Vagina (tissue), 2 donors: ENCODE measurements at regions not wholly inside any gene's neighbourhood (a gene's known extent, or its start where the extent isn't known, plus 50 kb on each side); places are given as distances from the start of the nearest gene placed in this dataset.

Experiments used
- DNase-seq, 2 donors: peaks; one replicate each; pipeline ENCODE4 v3.0.0-alpha.2; 2017; ENCODE audit errors: extremely low spot score in 2 of 2
- H3K27ac ChIP-seq: fragments of 200-600 bp; sonication (generic); one replicate; pipeline ENCODE4 v1.5.1; 2019
- H3K27me3 ChIP-seq: fragments of 200-600 bp; sonication (generic); one replicate; pipeline ENCODE4 v1.5.1; 2019
- H3K36me3 ChIP-seq, 2 donors: fragments of 200-600 bp; sonication (generic); one replicate each; pipeline ENCODE4 v1.5.1; 2017 to 2019
- H3K4me1 ChIP-seq: fragments of 200-600 bp; sonication (generic); one replicate; pipeline ENCODE4 v1.5.1; 2019
- H3K4me3 ChIP-seq, 2 donors: fragments of 200-600 bp; sonication (generic); 1 replicate in 1 of 2; 2 replicates in 1 of 2; pipeline ENCODE4 v1.5.1; 2016 to 2019
- H3K9me3 ChIP-seq: fragments of 200-600 bp; sonication (generic); one replicate; pipeline ENCODE4 v1.5.1; 2019
- CTCF ChIP-seq, 3 experiments: fragments of 450-650 bp in 2 of 3; fragments of 200-600 bp in 1 of 3; sonication (generic) in 1 of 3; IDR thresholded peaks; one replicate each; pipeline ENCODE4 v1.5.1; 2017 to 2019; ENCODE audit warnings: antibody characterized with exemption in 3 of 3, mild to moderate bottlenecking in 2 of 3, moderate library complexity in 2 of 3
- POLR2A ChIP-seq, 2 donors: fragments of 450-650 bp; IDR thresholded peaks; one replicate each; pipeline ENCODE4 v1.6.1; 2017; ENCODE audit warnings: antibody characterized with exemption in 2 of 2, mild to moderate bottlenecking in 2 of 2, moderate library complexity in 2 of 2
- POLR2AphosphoS5 ChIP-seq, 2 donors: sonication (generic); formaldehyde crosslinking; IDR thresholded peaks; one replicate each; pipeline ENCODE4 v1.9.0; 2017; ENCODE audit warnings: antibody characterized with exemption in 2 of 2, mild to moderate bottlenecking in 2 of 2, low read depth in 1 of 2; ENCODE audit not compliant: insufficient read depth in 1 of 2
- intact Hi-C: fragments of 100-400 bp; cut with DNase I; formaldehyde crosslinking; loops from one replicate; pipeline ENCODE4 v1.15.1; 2023

DNA sequence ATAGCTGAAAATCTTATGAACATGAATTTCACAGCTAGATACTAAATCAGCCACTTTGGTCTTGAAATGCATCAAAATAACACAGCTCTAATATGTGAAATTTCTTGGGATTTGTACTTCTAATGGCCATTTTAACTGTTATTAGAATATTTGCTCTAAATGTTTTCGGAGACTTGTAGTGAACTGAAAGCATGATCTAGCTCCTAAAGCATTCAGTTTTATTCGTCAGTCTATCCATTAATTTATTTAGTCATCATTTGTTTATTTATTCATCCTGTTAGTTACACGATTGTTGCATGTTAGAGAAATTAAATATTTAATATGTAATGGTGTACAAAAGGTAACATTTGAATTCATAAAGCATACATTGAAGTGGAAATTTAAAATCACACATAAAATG lies 1132.7 kb downstream of the SLITRK1 start:
- TF ChIP-seq POLR2A (IDR thresholded peaks at IDR 0.05) (no peak), POLR2AphosphoS5 (IDR thresholded peaks at IDR 0.05; ENCODE audit: insufficient read depth in 1 of 2, low read depth in 1 of 2) (no peak), CTCF (IDR thresholded peaks at IDR 0.05) (no peak)
- H3K27ac ChIP-seq: no peak overlapping the region
- intact Hi-C loops: no loop called here

GRCh38 chr13:82747958-82748357 lies 1134.3 kb downstream of the SLITRK1 start:
- Histone ChIP-seq H3K27ac (no peak overlapping the region), H3K36me3 (no peaks in the 10 kb centered on the region), H3K27me3 (no peaks in the 10 kb centered on the region), H3K4me1 (no peaks in the 10 kb centered on the region), H3K9me3 (no peaks in the 10 kb centered on the region), H3K4me3 (no peak overlapping the region)
- TF ChIP-seq POLR2AphosphoS5 (IDR thresholded peaks at IDR 0.05; ENCODE audit: insufficient read depth in 1 of 2, low read depth in 1 of 2): no peak
- no peak for TF ChIP-seq POLR2A (IDR thresholded peaks at IDR 0.05)
- no peak for TF ChIP-seq CTCF (IDR thresholded peaks at IDR 0.05)
- intact Hi-C loops: no loop called here
- no peak for DNase-seq

More for the DNA sequence above, 1132.7 kb downstream of the SLITRK1 start:
- Histone ChIP-seq H3K27me3 (no peaks in the 10 kb centered on the region), H3K4me3 (no peak overlapping the region), H3K9me3 (no peaks in the 10 kb centered on the region), H3K36me3 (no peaks in the 10 kb centered on the region), H3K4me1 (no peaks in the 10 kb centered on the region)
- DNase-seq: no peak

DNA sequence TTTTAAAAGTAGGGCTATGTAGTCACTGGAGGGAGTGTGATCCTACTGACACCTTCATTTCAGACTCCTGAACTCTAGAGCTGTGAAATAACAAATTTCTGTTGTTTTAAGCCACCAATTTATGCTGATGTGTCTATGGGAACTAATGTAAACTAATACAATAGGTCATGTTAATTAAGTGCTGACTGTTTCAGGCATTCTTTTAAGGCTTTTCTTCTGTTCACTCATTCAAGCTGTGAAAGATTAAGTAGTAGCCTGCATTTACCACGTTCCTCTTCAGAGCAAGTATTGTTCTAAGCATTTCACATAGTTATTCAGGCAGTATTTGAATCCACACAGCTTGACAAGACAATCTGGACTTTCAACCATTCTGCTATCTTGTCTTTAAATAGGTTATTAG lies 1135.0 kb downstream of the SLITRK1 start:
- no peak for TF ChIP-seq POLR2AphosphoS5 (IDR thresholded peaks at IDR 0.05; ENCODE audit: insufficient read depth in 1 of 2, low read depth in 1 of 2)
- TF ChIP-seq POLR2A (IDR thresholded peaks at IDR 0.05): no peak
- TF ChIP-seq CTCF (IDR thresholded peaks at IDR 0.05): no peak
- no peaks in the 10 kb centered on the region for H3K9me3 ChIP-seq
- H3K36me3 ChIP-seq: no peaks in the 10 kb centered on the region
- no peak overlapping the region for H3K4me3 ChIP-seq
- H3K4me1 ChIP-seq: no peaks in the 10 kb centered on the region
- H3K27ac ChIP-seq: no peak overlapping the region
- intact Hi-C loops: no loop called here
- no peak for DNase-seq
- no peaks in the 10 kb centered on the region for H3K27me3 ChIP-seq

DNA sequence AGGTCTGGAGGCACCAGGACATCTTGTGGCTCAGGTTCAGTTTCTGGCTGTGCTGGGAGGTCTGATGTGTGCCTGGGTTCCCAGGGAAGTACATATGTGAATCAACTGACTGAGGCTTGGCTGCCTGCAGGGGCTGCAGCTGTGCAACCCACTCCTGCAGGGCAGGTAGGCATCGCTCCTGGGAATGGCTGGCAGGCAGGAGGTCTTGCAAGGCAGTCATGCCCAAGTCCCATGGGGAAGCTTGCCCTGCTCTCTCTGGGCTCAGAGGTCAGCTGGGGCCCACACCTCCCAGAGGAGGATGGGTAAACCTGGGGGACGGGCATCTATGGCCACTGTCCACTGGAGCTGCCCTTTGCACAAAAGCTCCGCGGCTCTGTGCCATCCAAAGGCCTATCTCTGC lies 1141.8 kb downstream of the SLITRK1 start:
- Histone ChIP-seq H3K36me3 (no peaks in the 10 kb centered on the region), H3K9me3 (no peaks in the 10 kb centered on the region), H3K4me1 (no peaks in the 10 kb centered on the region), H3K27ac (no peak overlapping the region), H3K4me3 (no peak overlapping the region), H3K27me3 (no peaks in the 10 kb centered on the region)
- no peak for TF ChIP-seq POLR2A (IDR thresholded peaks at IDR 0.05)
- no peak for TF ChIP-seq POLR2AphosphoS5 (IDR thresholded peaks at IDR 0.05; ENCODE audit: insufficient read depth in 1 of 2, low read depth in 1 of 2)
- no peak for TF ChIP-seq CTCF (IDR thresholded peaks at IDR 0.05)
- no peak for DNase-seq
- intact Hi-C loops: no loop called here

DNA sequence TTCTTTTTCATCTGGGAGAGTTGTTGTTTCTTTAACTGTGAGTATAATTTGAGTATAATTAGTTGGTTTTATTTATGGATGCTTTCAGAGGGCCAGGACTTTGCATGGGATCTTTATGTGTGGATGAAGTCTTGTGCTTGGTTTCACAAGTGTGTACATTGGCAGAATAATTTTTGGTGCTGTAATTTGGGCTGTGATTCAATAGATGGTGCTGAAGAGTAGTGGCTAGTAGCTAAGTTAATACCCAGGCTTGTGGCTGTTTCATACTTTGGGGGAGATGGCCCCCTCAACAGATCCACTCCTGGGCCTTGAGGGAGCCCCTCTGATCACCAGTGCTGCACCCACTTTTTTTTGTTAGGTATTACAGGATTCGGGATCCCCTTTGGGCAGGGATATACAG lies 1142.4 kb downstream of the SLITRK1 start:
- TF ChIP-seq POLR2A (IDR thresholded peaks at IDR 0.05): no peak
- no peak for TF ChIP-seq CTCF (IDR thresholded peaks at IDR 0.05)
- TF ChIP-seq POLR2AphosphoS5 (IDR thresholded peaks at IDR 0.05; ENCODE audit: insufficient read depth in 1 of 2, low read depth in 1 of 2): no peak
- DNase-seq: no peak
- Histone ChIP-seq H3K9me3 (no peaks in the 10 kb centered on the region), H3K4me1 (no peaks in the 10 kb centered on the region), H3K27me3 (no peaks in the 10 kb centered on the region), H3K27ac (no peak overlapping the region), H3K4me3 (no peak overlapping the region), H3K36me3 (no peaks in the 10 kb centered on the region)
- intact Hi-C loops: no loop called here
